HCT116 (cell line): ENCODE measurements at regions not wholly inside any gene's neighbourhood (a gene's known extent, or its start where the extent isn't known, plus 50 kb on each side); places are given as distances from the start of the nearest gene placed in this dataset.

Source experiments
- ATAC-seq: fragments of 200-7000 bp; cut with Tn5 transposase; 2 replicates; pipeline ENCODE4 v1.9.1; 2020; ENCODE audit warnings: mild to moderate bottlenecking, moderate library complexity
- BruUV-seq: library from RNA; stranded (reverse); fragments of 400-500 nt; replicated peaks from 2 replicates; lab custom pipeline; 2021; lab: Mats Ljungman, UMichigan
- CTCF ChIA-PET: fragments of 300-600 bp; sonication (Branson Sonifier 250); formaldehyde crosslinking; loops from one replicate; lab custom pipeline; 2021; ENCODE audit warnings: antibody characterized with exemption; lab: Charles Lee
- POLR2A ChIA-PET: fragments of 300-600, 350-600 bp; sonication (Branson Sonifier 250); formaldehyde crosslinking; loops from one replicate; lab custom pipeline; 2021; ENCODE audit warnings: antibody characterized with exemption; lab: Charles Lee
- RAD21 ChIA-PET, 2 experiments: fragments of 300-600 bp; sonication (Branson Sonifier 250); formaldehyde crosslinking; loops; one replicate each; lab custom pipeline; 2023; ENCODE audit warnings: low total read pairs in 2 of 2; ENCODE audit not compliant: uncharacterized antibody in 2 of 2, unreplicated experiment in 2 of 2, low non-redundant PET in 1 of 2; lab: Charles Lee
- DNase-seq: peaks from one replicate; pipeline ENCODE4 v3.0.0-alpha.2; 2010; ENCODE audit warnings: low read depth, low spot score
- H2AFZ ChIP-seq: fragments of 200-600 bp; shearing (Covaris generic), sonication (generic); 2 replicates; pipeline ENCODE4 v1.6.1; 2017; ENCODE audit warnings: low read depth, mixed run types, mixed read lengths, antibody characterized with exemption, low read length; ENCODE audit not compliant: poor library complexity, severe bottlenecking
- H3K27ac ChIP-seq: 2 replicates; pipeline ENCODE4 v1.5.1; 2012; ENCODE audit warnings: low read depth, low read length
- H3K27me3 ChIP-seq: fragments of 200-600 bp; sonication (generic); 2 replicates; pipeline ENCODE4 v1.6.1; 2016; ENCODE audit warnings: mixed run types, low read length, mixed read lengths; ENCODE audit not compliant: insufficient read depth
- H3K36me3 ChIP-seq, 2 experiments: fragments of 200-500 bp in 1 of 2; fragments of 200-600 bp in 1 of 2; sonication (Bioruptor generic) in 1 of 2; sonication (generic) in 1 of 2; 2 replicates each; pipeline versions ENCODE4 v1.5.1 to v1.6.1; 2014 to 2016; ENCODE audit warnings: low read length in 2 of 2, inconsistent platforms in 1 of 2, mixed read lengths in 1 of 2, mixed run types in 1 of 2; ENCODE audit not compliant: insufficient read depth in 2 of 2, control insufficient read depth in 1 of 2
- H3K4me1 ChIP-seq, 2 experiments: fragments of 200-600 bp in 1 of 2; sonication (generic) in 1 of 2; 2 replicates each; pipeline versions ENCODE4 v1.5.1 to v1.6.1; 2012 to 2017; ENCODE audit warnings: low read length in 2 of 2, inconsistent platforms in 1 of 2, mild to moderate bottlenecking in 1 of 2, mixed read lengths in 1 of 2, mixed run types in 1 of 2, moderate library complexity in 1 of 2; ENCODE audit not compliant: insufficient read depth in 2 of 2, control insufficient read depth in 1 of 2
- H3K4me2 ChIP-seq: fragments of 200-600 bp; sonication (generic); 2 replicates; pipeline ENCODE4 v1.6.1; 2017; ENCODE audit warnings: mixed run types, low read length, mixed read lengths
- H3K4me3 ChIP-seq, 2 experiments: fragments of 200-600 bp in 1 of 2; sonication (generic) in 1 of 2; replicated peaks in 1 of 2; 2 replicates each; pipeline ENCODE4 v1.5.1; 2011 to 2016; ENCODE audit warnings: low read length in 2 of 2, control low read depth in 1 of 2, low read depth in 1 of 2, mild to moderate bottlenecking in 1 of 2, mixed read lengths in 1 of 2, mixed run types in 1 of 2
- H3K79me2 ChIP-seq: fragments of 200-600 bp; sonication (generic); 2 replicates; pipeline ENCODE4 v1.6.1; 2017; ENCODE audit warnings: mild to moderate bottlenecking, mixed run types, low read length, moderate library complexity, mixed read lengths; ENCODE audit not compliant: insufficient read depth
- H3K9ac ChIP-seq: fragments of 200-600 bp; sonication (generic); 2 replicates; pipeline ENCODE4 v1.6.1; 2016; ENCODE audit warnings: low read length, mixed read lengths
- H3K9me2 ChIP-seq: fragments of 200-600 bp; sonication (generic), shearing (Covaris generic); 2 replicates; pipeline ENCODE4 v1.6.1; 2017; ENCODE audit warnings: mixed run types, mild to moderate bottlenecking, moderate library complexity; ENCODE audit not compliant: insufficient read depth
- H3K9me3 ChIP-seq, 2 experiments: fragments of 200-500 bp in 1 of 2; fragments of 200-600 bp in 1 of 2; sonication (Bioruptor generic) in 1 of 2; sonication (generic) in 1 of 2; 2 replicates each; pipeline ENCODE4 v1.6.1; 2014 to 2017; ENCODE audit warnings: low read length in 2 of 2, mixed read lengths in 2 of 2, inconsistent platforms in 1 of 2, low read depth in 1 of 2, mild to moderate bottlenecking in 1 of 2, mixed run types in 1 of 2, moderate library complexity in 1 of 2; ENCODE audit not compliant: control insufficient read depth in 1 of 2, insufficient read depth in 1 of 2
- H4K20me1 ChIP-seq: fragments of 200-600 bp; sonication (generic), shearing (Covaris generic); 2 replicates; pipeline ENCODE4 v1.6.1; 2017; ENCODE audit warnings: mixed run types, mild to moderate bottlenecking, moderate library complexity; ENCODE audit not compliant: insufficient read depth
- CBX3 ChIP-seq: IDR thresholded peaks from 2 replicates; pipeline ENCODE4 v1.6.1; 2012; ENCODE audit warnings: low read depth
- CEBPB ChIP-seq: IDR thresholded peaks from 2 replicates; pipeline ENCODE4 v1.6.1; 2012; ENCODE audit warnings: low read depth
- EGR1 ChIP-seq: IDR thresholded peaks from 2 replicates; pipeline ENCODE4 v1.6.1; 2012; ENCODE audit warnings: low read depth
- EZH2 ChIP-seq: fragments of 200-600 bp; sonication (generic); IDR thresholded peaks from 2 replicates; pipeline ENCODE4 v1.6.1; 2017; ENCODE audit warnings: antibody characterized with exemption, mixed run types
- JUND ChIP-seq: IDR thresholded peaks from 2 replicates; pipeline ENCODE4 v1.6.1; 2012
- MAX ChIP-seq: IDR thresholded peaks from 2 replicates; pipeline ENCODE4 v1.6.1; 2012
- POLR2A ChIP-seq: IDR thresholded peaks from 2 replicates; pipeline ENCODE4 v1.7.0; 2011; ENCODE audit warnings: borderline replicate concordance; ENCODE audit not compliant: insufficient read depth, insufficient read length; ENCODE audit errors: extremely low read depth
- POLR2AphosphoS5 ChIP-seq: IDR thresholded peaks from 2 replicates; pipeline ENCODE4 v1.6.1; 2011; ENCODE audit warnings: mild to moderate bottlenecking, low read depth, low read length, moderate library complexity
- RAD21 ChIP-seq: IDR thresholded peaks from 2 replicates; pipeline ENCODE4 v1.6.1; 2012; ENCODE audit warnings: low read depth, mild to moderate bottlenecking
- REST ChIP-seq: IDR thresholded peaks from 2 replicates; pipeline ENCODE4 v1.6.1; 2012; ENCODE audit warnings: low read depth
- SRF ChIP-seq: IDR thresholded peaks from 2 replicates; pipeline ENCODE4 v1.6.1; 2012; ENCODE audit warnings: low read depth
- TCF7L2 ChIP-seq: IDR thresholded peaks from 2 replicates; pipeline ENCODE4 v1.7.0; 2011; ENCODE audit warnings: borderline replicate concordance, inconsistent platforms; ENCODE audit not compliant: insufficient read depth, insufficient read length; ENCODE audit errors: extremely low read depth
- ZNF274 ChIP-seq: fragments of 200-500 bp; sonication (Bioruptor generic); IDR thresholded peaks from 2 replicates; pipeline ENCODE4 v1.6.1; 2014; ENCODE audit warnings: mild to moderate bottlenecking, low read depth, low read length, inconsistent platforms
- intact Hi-C: fragments of 100-400 bp; cut with micrococcal nuclease; formaldehyde crosslinking; loops from 2 replicates; pipeline ENCODE4 v1.10.0; 2022

GRCh38 chr7:51929818-51930217, 613.2 kb upstream of the COBL start:
- H3K79me2 ChIP-seq, result no peaks in the 10 kb centered on the region
- no peak overlapping the region for H3K4me3 ChIP-seq
- H3K36me3 ChIP-seq, result no peaks in the 10 kb centered on the region
- H3K9me3 ChIP-seq, result peaks cover 6 to 9% of the 10 kb centered on the region in 2 experiments; a peak in 2 of 4 replicates
- RAD21 ChIA-PET, result no interaction called here
- POLR2A ChIA-PET, result no interaction called here
- no peaks in the 10 kb centered on the region for H4K20me1 ChIP-seq
- no TSS peak for BruUV-seq
- no peak overlapping the region for H3K9ac ChIP-seq
- DNase-seq (no peak), ATAC-seq (no peak)
- intact Hi-C loops, result no loop called here
- H3K9me2 ChIP-seq, result no peaks in the 10 kb centered on the region
- H3K27me3 ChIP-seq, result no peaks in the 10 kb centered on the region
- no peak for TF ChIP-seq REST
- TF ChIP-seq POLR2A, result no peak
- no peak for TF ChIP-seq CBX3
- no peak for TF ChIP-seq EZH2
- no peak for TF ChIP-seq SRF
- TF ChIP-seq MAX, result no peak
- no peak for TF ChIP-seq EGR1
- TF ChIP-seq TCF7L2, result no peak
- TF ChIP-seq POLR2AphosphoS5, result no peak
- no peak for TF ChIP-seq RAD21
- TF ChIP-seq ZNF274, result no peak
- TF ChIP-seq CEBPB, result no peak
- TF ChIP-seq JUND, result no peak
- H2AFZ ChIP-seq, result no peak overlapping the region
- H3K4me1 ChIP-seq, result no peaks in the 10 kb centered on the region
- CTCF ChIA-PET, result no interaction called here
- H3K27ac ChIP-seq, result no peak overlapping the region
- no peak overlapping the region for H3K4me2 ChIP-seq
